Endometrium (tissue), 2 donors: ENCODE measurements at regions not wholly inside any gene's neighbourhood (a gene's known extent, or its start where the extent isn't known, plus 50 kb on each side); places are given as distances from the start of the nearest gene placed in this dataset.
"Not testable (repeated sequence)": the region's sequence is repeated elsewhere in the genome, so short reads cannot be mapped to it uniquely, and the experiment has no call there.

Experiments used
- FAIRE-seq: peaks from 2 replicates; lab custom pipeline; 2012; peaks lifted over from hg19 to GRCh38; lab: Jason Lieb, UNC
- donor health status: control.
- donor health status: control.

- FAIRE-seq = no peak
Measured at GRCh38 chr2:446963-447530, 159.2 kb upstream of the ALKAL2 start.

DNA sequence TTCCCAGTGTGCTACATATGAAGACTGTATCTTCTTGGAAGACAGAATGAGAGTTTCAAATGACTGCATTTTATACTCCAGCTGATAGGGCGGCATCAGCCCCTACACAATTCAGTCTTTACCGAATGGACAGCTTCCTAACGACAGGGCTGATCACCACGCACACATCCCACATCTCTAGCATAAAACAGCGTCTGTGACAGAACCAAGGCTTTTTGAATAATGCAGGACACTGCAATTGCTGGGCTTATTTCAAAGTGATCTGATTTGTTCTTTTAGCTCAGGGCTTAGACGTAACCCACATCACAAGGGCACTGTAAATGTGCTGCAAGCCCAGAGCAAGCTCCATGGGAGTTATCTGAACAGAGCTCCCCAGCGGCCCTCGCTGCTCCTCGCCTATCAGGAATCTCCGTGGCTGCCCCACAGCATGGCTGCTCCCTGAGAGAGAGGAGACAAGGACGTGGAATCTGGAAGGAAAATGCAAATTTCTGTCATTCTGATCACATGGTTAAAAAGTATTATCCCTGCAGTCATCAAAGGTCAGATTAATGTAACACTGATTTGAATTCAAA is 158.5 kb upstream of the ALKAL2 start:
- FAIRE-seq = no peak

DNA sequence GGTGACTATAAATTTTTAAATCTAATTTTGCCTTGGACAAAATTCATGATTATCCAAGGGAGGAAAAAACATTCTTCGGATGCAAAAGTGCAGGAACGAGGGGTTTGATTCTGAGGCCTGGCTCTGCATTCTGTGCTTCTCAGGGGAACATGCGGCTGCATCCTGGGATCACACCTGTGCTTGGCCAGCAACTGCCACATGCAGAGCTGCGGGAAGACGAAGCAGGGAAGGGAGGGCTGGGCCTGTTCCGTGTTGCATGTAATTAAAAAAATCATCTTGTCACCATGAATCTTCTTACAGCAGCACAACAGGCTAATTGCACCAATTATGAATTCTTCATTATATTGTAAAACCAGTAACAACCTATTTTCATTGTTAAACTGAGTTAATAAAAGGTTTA is 158.0 kb upstream of the ALKAL2 start:
- no peak for FAIRE-seq

- FAIRE-seq = no peak
Measured at GRCh38 chr2:444937-445884, 157.3 kb upstream of the ALKAL2 start.

GRCh38 chr2:443741-444140 is 155.8 kb upstream of the ALKAL2 start:
- FAIRE-seq = no peak

- FAIRE-seq = no peak
Measured at GRCh38 chr2:443216-443615, 155.3 kb upstream of the ALKAL2 start.

DNA sequence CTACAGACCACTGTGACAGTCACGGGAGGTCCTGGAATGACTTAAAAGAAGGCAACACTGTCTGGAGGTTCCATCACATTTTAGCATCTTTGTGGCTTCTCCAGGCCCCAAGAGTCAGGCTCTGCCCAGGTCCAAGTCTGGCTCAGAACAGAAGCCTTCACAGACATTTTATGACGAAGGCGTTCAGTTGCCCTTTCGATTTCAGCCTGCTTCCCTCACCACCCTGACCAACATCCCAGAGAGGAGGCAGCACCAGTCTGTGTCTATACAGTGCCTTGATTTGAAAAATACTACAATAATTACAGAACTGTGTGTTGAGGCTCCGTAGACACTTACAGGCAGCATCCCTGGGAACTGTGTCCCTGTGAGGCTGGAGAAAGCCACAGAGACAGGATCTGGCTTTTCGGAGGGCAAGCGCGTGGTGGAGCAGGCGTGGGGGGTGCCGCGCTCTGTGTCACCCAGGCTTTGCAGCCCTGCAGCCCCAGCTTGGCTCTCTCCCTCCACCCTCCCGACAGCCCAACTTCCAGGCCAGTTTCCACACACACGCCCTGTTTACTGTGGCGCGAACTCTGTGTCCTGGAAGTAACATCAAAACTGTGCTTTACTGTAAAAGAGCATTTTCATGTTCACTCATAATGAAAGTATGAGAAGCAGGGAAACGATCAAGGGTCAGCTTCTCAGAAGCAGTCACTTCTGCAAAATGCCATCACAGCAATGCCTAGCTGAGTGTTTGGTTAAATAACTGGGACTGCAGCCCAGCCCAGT is 153.5 kb upstream of the ALKAL2 start:
- FAIRE-seq = no peak

DNA sequence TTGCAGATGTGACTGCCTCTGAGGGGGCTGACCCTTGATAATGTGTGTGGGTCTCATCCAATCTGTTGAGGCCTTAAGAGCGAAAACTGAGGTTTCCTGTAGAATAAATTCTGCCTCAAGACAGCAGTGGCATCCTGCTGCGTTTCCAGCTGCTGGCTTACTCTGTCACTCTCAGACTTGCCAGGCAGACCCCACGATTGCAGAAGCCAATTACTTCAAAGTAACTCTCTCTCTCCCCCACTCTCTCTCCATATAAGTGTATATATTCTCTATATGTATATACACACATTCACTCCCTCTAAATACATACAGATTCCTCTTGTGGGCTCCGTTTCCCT is 152.5 kb upstream of the ALKAL2 start:
- FAIRE-seq = no peak

- no peak for FAIRE-seq
Measured at GRCh38 chr2:439556-440402, 151.9 kb upstream of the ALKAL2 start.

- FAIRE-seq = no peak
Measured at GRCh38 chr2:439077-439476, 151.2 kb upstream of the ALKAL2 start.

DNA sequence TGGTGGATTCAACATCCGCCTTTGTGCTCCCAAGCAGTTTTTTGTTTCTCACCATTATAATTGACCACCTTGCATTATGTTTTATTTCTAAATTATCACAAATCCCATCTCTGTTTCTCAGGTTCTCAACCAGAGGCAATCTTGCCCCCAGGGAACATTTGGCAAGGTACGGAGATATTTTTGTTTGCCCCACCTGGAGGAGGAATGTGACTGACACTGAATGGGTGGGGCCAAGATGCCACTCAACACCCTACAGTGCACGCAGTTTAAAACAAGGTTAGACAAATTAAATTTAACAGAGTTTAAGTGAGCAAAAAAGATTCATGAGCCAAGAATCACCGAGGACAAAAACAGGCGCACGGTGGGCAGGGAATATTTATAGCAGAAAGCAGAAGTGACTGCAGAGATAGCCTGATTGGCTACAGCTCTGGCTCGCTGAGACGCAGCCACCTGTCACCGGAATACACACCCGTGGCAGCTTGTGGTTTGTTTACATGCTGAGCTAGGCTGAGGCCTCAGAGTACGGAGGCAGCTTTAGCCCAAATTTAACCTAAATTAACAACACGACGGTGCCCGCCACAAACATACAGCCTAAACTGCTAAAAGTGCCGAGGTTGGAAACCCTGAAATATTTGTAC is 150.0 kb upstream of the ALKAL2 start:
- FAIRE-seq = no peak

DNA sequence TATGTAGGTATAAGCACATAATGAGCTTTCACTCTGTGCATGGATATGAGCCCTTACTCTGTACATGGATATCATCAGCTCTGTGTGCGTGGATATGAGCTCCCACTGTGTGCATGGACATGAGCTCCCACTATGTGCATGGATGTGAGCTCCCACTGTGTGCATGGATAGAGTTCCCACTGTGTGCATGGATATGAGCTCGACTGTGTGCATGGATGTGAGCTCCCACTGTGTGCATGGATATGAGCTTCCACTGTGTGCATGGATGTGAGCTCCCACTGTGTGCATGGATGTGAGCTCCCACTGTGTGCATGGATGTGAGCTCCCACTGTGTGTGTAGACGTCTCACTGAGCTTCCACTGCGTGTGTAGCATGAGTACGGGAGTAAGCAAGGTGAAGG is 149.3 kb upstream of the ALKAL2 start:
- no peak for FAIRE-seq

GRCh38 chr2:436205-436604 is 148.3 kb upstream of the ALKAL2 start:
- no peak for FAIRE-seq

DNA sequence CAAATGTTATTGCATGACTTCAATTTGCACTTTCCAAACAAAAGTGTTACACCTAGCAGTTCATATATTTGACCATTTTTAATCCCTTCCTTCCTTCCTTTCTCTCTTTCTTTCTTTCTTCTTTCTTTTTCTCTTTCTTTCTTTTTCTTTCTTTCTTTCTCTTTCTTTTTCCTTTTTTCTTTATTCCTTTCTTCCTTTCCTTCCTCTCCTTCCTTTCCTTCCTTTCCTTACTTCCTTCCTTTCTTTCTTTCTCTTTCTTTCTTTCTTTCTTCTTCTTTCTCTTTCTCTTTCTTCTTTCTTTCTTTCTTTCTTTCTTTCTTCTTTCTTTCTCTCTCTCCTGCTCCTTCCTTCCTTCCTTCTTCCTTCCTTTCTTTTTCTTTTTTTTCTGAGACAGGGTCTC is 146.7 kb upstream of the ALKAL2 start:
- no peak for FAIRE-seq

- no peak for FAIRE-seq
Measured at GRCh38 chr2:433216-433615, 145.3 kb upstream of the ALKAL2 start.

DNA sequence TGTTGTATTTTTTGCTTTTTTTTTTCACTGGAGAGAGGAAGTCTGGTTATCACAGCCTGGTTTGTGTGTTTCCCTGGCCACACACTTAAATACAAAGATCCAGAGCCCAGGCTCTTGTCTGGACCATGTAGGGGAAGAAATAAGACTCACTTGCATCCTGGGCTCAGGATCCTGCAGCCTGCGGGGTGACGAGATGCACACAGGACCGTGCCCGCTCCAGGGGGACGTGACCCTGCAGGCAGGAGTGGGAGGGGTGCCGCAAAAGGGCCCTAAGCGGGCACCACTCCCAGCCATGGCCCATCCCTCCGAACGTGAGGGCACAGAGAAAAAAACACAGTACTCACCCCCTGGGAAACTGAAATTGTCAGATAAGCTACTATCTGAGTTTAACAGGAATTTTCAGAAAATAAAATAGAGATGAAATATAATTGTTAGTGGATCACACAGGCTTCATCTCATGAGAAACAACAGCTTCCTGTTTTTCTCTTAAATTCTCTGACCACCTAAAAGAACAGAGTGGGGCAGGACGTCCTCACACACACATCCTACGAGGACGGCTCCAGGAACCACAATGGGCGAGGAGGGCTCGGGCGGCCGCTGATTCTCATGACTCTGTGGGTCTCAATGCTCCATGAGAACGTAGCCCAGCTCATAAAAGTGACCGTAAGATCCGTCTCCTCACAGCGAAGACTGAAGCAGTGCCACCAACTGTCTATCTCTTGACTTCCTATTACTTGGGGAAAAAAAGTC is 142.6 kb upstream of the ALKAL2 start:
- FAIRE-seq = no peak

- FAIRE-seq = no peak
Measured at GRCh38 chr2:429575-430254, 141.8 kb upstream of the ALKAL2 start.

DNA sequence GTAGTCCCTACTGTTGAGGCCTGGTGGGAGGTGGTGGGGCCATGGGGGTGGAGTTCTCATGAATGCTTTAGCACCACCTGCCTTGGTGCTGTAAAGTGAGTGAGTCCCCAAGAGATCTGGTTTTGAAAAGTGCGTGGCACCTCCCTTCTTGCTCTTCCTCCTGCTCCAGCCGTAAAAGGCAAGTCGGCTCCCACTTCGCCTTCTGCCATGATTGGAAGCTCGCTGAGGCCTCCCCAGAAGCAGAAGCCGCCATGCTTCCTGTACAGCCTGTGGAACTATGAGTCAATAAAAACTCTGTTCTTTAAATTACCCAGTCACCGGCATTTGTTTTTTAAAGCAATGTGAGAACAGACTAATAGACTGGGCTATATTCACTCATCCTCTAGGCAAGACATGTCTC is 141.3 kb upstream of the ALKAL2 start:
- no peak for FAIRE-seq

DNA sequence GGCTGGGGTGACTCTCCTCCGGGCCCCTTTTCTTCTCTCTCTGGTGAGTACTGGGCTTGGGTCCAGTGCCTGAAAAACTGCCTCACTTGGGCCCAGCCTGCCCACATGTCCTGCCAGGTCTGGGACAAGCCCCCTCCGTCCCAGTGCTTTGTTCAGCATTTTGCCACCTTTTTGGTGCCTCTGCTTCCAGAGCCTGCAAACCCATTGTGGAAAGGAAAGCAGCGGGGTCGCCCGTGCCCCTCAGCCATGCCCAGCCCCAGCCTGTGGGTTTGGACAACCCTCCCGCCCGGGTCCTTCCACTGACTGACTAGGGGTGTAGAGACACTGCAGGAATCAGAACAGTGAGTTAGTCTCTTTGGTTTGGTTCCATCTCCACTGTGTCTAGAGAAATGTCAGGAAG is 140.7 kb upstream of the ALKAL2 start:
- FAIRE-seq = no peak

- FAIRE-seq = not testable (repeated sequence)
Measured at GRCh38 chr2:426696-427095, 138.8 kb upstream of the ALKAL2 start.
